ENCODE measurements at regions not wholly inside any gene's neighbourhood (a gene's known extent, or its start where the extent isn't known, plus 50 kb on each side); places are given as distances from the start of the nearest gene placed in this dataset.

GRCh38 chr11:19511066-19511412 is 201.6 kb upstream of the NAV2 start:
- no peaks in the 10 kb centered on the region for H3K9me3 Mint-ChIP-seq
- no peak overlapping the region for H3K4me3 Mint-ChIP-seq
- no peaks in the 10 kb centered on the region for H3K36me3 Mint-ChIP-seq (ENCODE audit: low read depth)
- TF ChIP-seq CTCF (conservative IDR thresholded peaks at IDR 0.05) = no peak
- no peaks in the 10 kb centered on the region for H3K27me3 Mint-ChIP-seq (ENCODE audit: low read depth)
- H3K27ac Mint-ChIP-seq (ENCODE audit: unreplicated experiment) = no peak overlapping the region
- no peak for DNase-seq (ENCODE audit: low read depth, low spot score)
- H3K4me1 Mint-ChIP-seq = peaks cover 35% of the 10 kb centered on the region

GRCh38 chr11:19510468-19510867 is 202.2 kb upstream of the NAV2 start:
- no peak for TF ChIP-seq CTCF (conservative IDR thresholded peaks at IDR 0.05)
- no peak overlapping the region for H3K4me3 Mint-ChIP-seq
- no peaks in the 10 kb centered on the region for H3K36me3 Mint-ChIP-seq (ENCODE audit: low read depth)
- H3K27me3 Mint-ChIP-seq (ENCODE audit: low read depth) = no peaks in the 10 kb centered on the region
- peaks cover 31% of the 10 kb centered on the region for H3K4me1 Mint-ChIP-seq
- H3K27ac Mint-ChIP-seq (ENCODE audit: unreplicated experiment) = no peak overlapping the region
- H3K9me3 Mint-ChIP-seq = no peaks in the 10 kb centered on the region
- DNase-seq (ENCODE audit: low read depth, low spot score) = no peak

- no peak for TF ChIP-seq CTCF (conservative IDR thresholded peaks at IDR 0.05)
- DNase-seq (ENCODE audit: low read depth, low spot score) = no peak
These were observed 203.4 kb upstream of the NAV2 start for GRCh38 chr11:19509215-19509614.

GRCh38 chr11:19508165-19508564 is 204.5 kb upstream of the NAV2 start:
- no peak for TF ChIP-seq CTCF (conservative IDR thresholded peaks at IDR 0.05)
- Mint-ChIP-seq H3K27ac (ENCODE audit: unreplicated experiment) (no peak overlapping the region), H3K9me3 (no peaks in the 10 kb centered on the region), H3K4me3 (no peak overlapping the region), H3K36me3 (ENCODE audit: low read depth) (no peaks in the 10 kb centered on the region), H3K4me1 (peaks cover 31% of the 10 kb centered on the region), H3K27me3 (ENCODE audit: low read depth) (no peaks in the 10 kb centered on the region)
- no peak for DNase-seq (ENCODE audit: low read depth, low spot score)

More at GRCh38 chr11:19509215-19509614, 203.4 kb upstream of the NAV2 start:
- Mint-ChIP-seq H3K36me3 (ENCODE audit: low read depth) (no peaks in the 10 kb centered on the region), H3K27ac (ENCODE audit: unreplicated experiment) (no peak overlapping the region), H3K27me3 (ENCODE audit: low read depth) (no peaks in the 10 kb centered on the region), H3K4me3 (no peak overlapping the region), H3K9me3 (no peaks in the 10 kb centered on the region), H3K4me1 (peaks cover 31% of the 10 kb centered on the region)

GRCh38 chr11:19506816-19507486 is 205.7 kb upstream of the NAV2 start:
- Mint-ChIP-seq H3K27ac (ENCODE audit: unreplicated experiment) (no peak overlapping the region), H3K4me1 (peaks cover 31% of the 10 kb centered on the region), H3K4me3 (no peak overlapping the region), H3K36me3 (ENCODE audit: low read depth) (no peaks in the 10 kb centered on the region), H3K27me3 (ENCODE audit: low read depth) (no peaks in the 10 kb centered on the region), H3K9me3 (no peaks in the 10 kb centered on the region)
- no peak for TF ChIP-seq CTCF (conservative IDR thresholded peaks at IDR 0.05)
- no peak for DNase-seq (ENCODE audit: low read depth, low spot score)
